WI38 (cell line): ENCODE measurements at regions not wholly inside any gene's neighbourhood (a gene's known extent, or its start where the extent isn't known, plus 50 kb on each side); places are given as distances from the start of the nearest gene placed in this dataset.

Experiments
- H3K4me3 ChIP-seq: 2 replicates; pipeline ENCODE4 v1.5.1; 2011; ENCODE audit warnings: low read depth, mild to moderate bottlenecking, control low read depth, low read length
- TF ChIP-seq, protein P1 (sequence below): IDR thresholded peaks from 2 replicates; pipeline ENCODE4 v1.5.1; 2012; ENCODE audit warnings: low read depth, mild to moderate bottlenecking, control low read depth, low read length

- no peak overlapping the region for H3K4me3 ChIP-seq
- TF ChIP-seq, protein P1, sequence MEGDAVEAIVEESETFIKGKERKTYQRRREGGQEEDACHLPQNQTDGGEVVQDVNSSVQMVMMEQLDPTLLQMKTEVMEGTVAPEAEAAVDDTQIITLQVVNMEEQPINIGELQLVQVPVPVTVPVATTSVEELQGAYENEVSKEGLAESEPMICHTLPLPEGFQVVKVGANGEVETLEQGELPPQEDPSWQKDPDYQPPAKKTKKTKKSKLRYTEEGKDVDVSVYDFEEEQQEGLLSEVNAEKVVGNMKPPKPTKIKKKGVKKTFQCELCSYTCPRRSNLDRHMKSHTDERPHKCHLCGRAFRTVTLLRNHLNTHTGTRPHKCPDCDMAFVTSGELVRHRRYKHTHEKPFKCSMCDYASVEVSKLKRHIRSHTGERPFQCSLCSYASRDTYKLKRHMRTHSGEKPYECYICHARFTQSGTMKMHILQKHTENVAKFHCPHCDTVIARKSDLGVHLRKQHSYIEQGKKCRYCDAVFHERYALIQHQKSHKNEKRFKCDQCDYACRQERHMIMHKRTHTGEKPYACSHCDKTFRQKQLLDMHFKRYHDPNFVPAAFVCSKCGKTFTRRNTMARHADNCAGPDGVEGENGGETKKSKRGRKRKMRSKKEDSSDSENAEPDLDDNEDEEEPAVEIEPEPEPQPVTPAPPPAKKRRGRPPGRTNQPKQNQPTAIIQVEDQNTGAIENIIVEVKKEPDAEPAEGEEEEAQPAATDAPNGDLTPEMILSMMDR, result no peak
Measured at GRCh38 chr10:84925495-84925894, 597.1 kb downstream of the CCSER2 start.

- TF ChIP-seq, protein P1, result no peak
- no peak overlapping the region for H3K4me3 ChIP-seq
Measured at GRCh38 chr10:84933402-84933801, 605.0 kb downstream of the CCSER2 start.

DNA sequence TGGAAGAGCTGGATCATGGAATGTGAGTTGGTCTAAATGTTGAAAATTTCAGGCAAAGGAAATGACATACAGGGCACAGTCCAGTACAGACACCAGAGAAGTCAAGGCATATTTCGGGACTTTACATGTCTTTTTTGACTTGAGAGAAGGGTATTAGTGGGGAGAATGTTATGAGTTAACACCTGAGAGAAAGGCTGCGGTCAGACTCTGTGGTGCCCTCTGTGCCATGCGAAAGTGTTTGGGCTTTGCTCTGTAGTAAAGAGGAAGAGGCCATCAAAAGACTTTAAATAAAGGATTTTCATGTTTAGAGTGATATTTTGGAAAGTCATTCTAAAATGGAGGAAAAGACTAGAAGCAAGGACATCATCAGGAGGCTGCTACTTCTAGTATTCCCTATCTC is 607.4 kb downstream of the CCSER2 start:
- TF ChIP-seq, protein P1, result no peak
- no peak overlapping the region for H3K4me3 ChIP-seq

- H3K4me3 ChIP-seq, result no peak overlapping the region
- TF ChIP-seq, protein P1, result no peak
Measured at GRCh38 chr10:84938117-84938905, 609.9 kb downstream of the CCSER2 start.

- TF ChIP-seq, protein P1, result no peak
- no peak overlapping the region for H3K4me3 ChIP-seq
Measured at GRCh38 chr10:84943541-84943940, 615.2 kb downstream of the CCSER2 start.

DNA sequence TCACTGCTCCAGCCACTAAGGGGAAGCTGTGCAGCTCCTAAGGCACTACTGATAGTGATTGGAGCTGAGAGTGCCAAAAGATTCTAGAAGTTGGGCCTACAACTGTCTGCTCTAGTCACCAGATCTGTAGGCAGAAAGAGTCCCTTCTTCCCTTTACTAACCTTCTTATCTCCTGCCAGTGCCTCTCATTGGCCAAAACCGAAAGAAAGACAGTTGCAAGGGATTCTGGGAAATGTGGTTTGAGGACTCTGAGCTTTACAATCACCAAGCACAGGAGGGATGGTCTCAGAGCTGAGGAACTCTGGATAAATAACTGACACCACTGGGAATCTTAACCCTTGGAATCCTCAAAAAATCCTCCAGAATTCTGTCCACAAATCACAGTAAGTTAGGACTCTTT is 615.8 kb downstream of the CCSER2 start:
- no peak overlapping the region for H3K4me3 ChIP-seq
- TF ChIP-seq, protein P1, result no peak

- no peak overlapping the region for H3K4me3 ChIP-seq
- TF ChIP-seq, protein P1, result no peak
Measured at GRCh38 chr10:84945791-84946190, 617.4 kb downstream of the CCSER2 start.
